B cell (primary cell): ENCODE measurements at regions not wholly inside any gene's neighbourhood (a gene's known extent, or its start where the extent isn't known, plus 50 kb on each side); places are given as distances from the start of the nearest gene placed in this dataset.
"Not testable (repeated sequence)": the region's sequence is repeated elsewhere in the genome, so short reads cannot be mapped to it uniquely, and the experiment has no call there.

ENCODE experiments used
- CTCF ChIP-seq: fragments of 200-600 bp; IDR thresholded peaks from one replicate; pipeline ENCODE4 v1.8.0; 2022; ENCODE audit warnings: antibody characterized with exemption, mild to moderate bottlenecking
- EZH2 ChIP-seq: IDR thresholded peaks from 2 replicates; pipeline ENCODE4 v1.6.1; 2012; ENCODE audit warnings: borderline replicate concordance, low read depth, mild to moderate bottlenecking, moderate library complexity, low read length; ENCODE audit not compliant: insufficient read depth, poor library complexity, severe bottlenecking

- TF ChIP-seq EZH2, CTCF: not testable (repeated sequence)
Observed at GRCh38 chr7:104063797-104064196, 74.3 kb upstream of the RELN start.
